IMR-90 (cell line): ENCODE measurements at regions not wholly inside any gene's neighbourhood (a gene's known extent, or its start where the extent isn't known, plus 50 kb on each side); places are given as distances from the start of the nearest gene placed in this dataset.
A peak's percentile ranks its signal among the peaks of the same experiment; 100 is the strongest.

Experiments used
- ATAC-seq: fragments of 200-7000 bp; cut with Tn5 transposase; 2 replicates; pipeline ENCODE4 v1.9.1; 2020; ENCODE audit warnings: low read depth, mild to moderate bottlenecking, moderate library complexity
- BruUV-seq: library from RNA; stranded (reverse); fragments of 400-500 nt; replicated peaks from 2 replicates; lab custom pipeline; 2021; lab: Mats Ljungman, UMichigan
- CTCF ChIA-PET: fragments of 300-600 bp; formaldehyde crosslinking; extraction: SDS; loops from one replicate; lab custom pipeline; 2021; ENCODE audit warnings: antibody characterized with exemption; lab: Yijun Ruan, JAX
- POLR2A ChIA-PET: fragments of 300-600 bp; sonication (Branson Sonifier 250); formaldehyde crosslinking; loops from one replicate; lab custom pipeline; 2022; ENCODE audit warnings: antibody characterized with exemption; ENCODE audit not compliant: unreplicated experiment; lab: Charles Lee
- DNase-seq: peaks from one replicate; pipeline ENCODE4 v3.0.0; 2013
- H2AFZ ChIP-seq: replicated peaks from 2 replicates; pipeline ENCODE3; 2013; ENCODE audit warnings: low read length, mild to moderate bottlenecking; ENCODE audit not compliant: poor library complexity
- H2AK5ac ChIP-seq: 2 replicates; pipeline ENCODE4 v1.6.1; 2013; ENCODE audit warnings: low read depth, low read length, inconsistent platforms
- H2AK9ac ChIP-seq: replicated peaks from 2 replicates; pipeline ENCODE3; 2013; ENCODE audit warnings: mild to moderate bottlenecking, low read depth, low read length, moderate library complexity; ENCODE audit not compliant: poor library complexity
- H2BK120ac ChIP-seq: 2 replicates; pipeline ENCODE4 v1.6.1; 2013; ENCODE audit warnings: low read depth, low read length, inconsistent platforms
- H2BK15ac ChIP-seq: 3 replicates; pipeline ENCODE4 v1.6.1; 2013; ENCODE audit warnings: low read depth, low read length, inconsistent platforms
- H2BK20ac ChIP-seq: 2 replicates; pipeline ENCODE4 v1.6.1; 2013; ENCODE audit warnings: low read depth, mild to moderate bottlenecking, inconsistent platforms, low read length, moderate library complexity
- H2BK5ac ChIP-seq: 2 replicates; pipeline ENCODE4 v1.6.1; 2013; ENCODE audit warnings: mild to moderate bottlenecking, low read depth, low read length, inconsistent platforms; ENCODE audit not compliant: poor library complexity, severe bottlenecking
- H3K14ac ChIP-seq: replicated peaks from 2 replicates; pipeline ENCODE4 v1.6.1; 2013; ENCODE audit warnings: low read depth, low read length, inconsistent platforms
- H3K18ac ChIP-seq: 2 replicates; pipeline ENCODE4 v1.6.1; 2013; ENCODE audit warnings: low read depth, low read length, control low read depth
- H3K23ac ChIP-seq: 2 replicates; pipeline ENCODE4 v1.6.1; 2013; ENCODE audit warnings: low read depth, low read length, inconsistent platforms
- H3K27ac ChIP-seq: 2 replicates; pipeline ENCODE4 v1.5.1; 2013; ENCODE audit warnings: mild to moderate bottlenecking, control low read depth, low read length; ENCODE audit not compliant: insufficient read depth
- H3K27me3 ChIP-seq: 2 replicates; pipeline ENCODE4 v1.6.1; 2013; ENCODE audit warnings: low read length; ENCODE audit not compliant: control insufficient read depth, insufficient read depth
- H3K36me3 ChIP-seq: 2 replicates; pipeline ENCODE4 v1.6.1; 2013; ENCODE audit warnings: low read length, mixed read lengths; ENCODE audit not compliant: control insufficient read depth, insufficient read depth
- H3K4ac ChIP-seq: 2 replicates; pipeline ENCODE4 v1.6.1; 2013; ENCODE audit warnings: low read depth, low read length, inconsistent platforms
- H3K4me1 ChIP-seq: 2 replicates; pipeline ENCODE4 v1.6.1; 2013; ENCODE audit warnings: low read length, mixed read lengths; ENCODE audit not compliant: control insufficient read depth, insufficient read depth
- H3K4me2 ChIP-seq: 2 replicates; pipeline ENCODE4 v1.6.1; 2013; ENCODE audit warnings: low read depth, mild to moderate bottlenecking, control low read depth, low read length, moderate library complexity
- H3K4me3 ChIP-seq: 2 replicates; pipeline ENCODE4 v1.5.1; 2013; ENCODE audit warnings: low read depth, mild to moderate bottlenecking, control low read depth, low read length, moderate library complexity; ENCODE audit not compliant: insufficient read depth
- H3K56ac ChIP-seq: 2 replicates; pipeline ENCODE4 v1.6.1; 2013; ENCODE audit warnings: low read length, inconsistent platforms; ENCODE audit not compliant: insufficient read depth; ENCODE audit errors: extremely low read depth
- H3K79me1 ChIP-seq, 2 experiments: 2 replicates each; pipeline ENCODE4 v1.6.1; 2013; ENCODE audit warnings: low read length in 2 of 2, inconsistent platforms in 1 of 2, low read depth in 1 of 2
- H3K9ac ChIP-seq: 2 replicates; pipeline ENCODE4 v1.6.1; 2013; ENCODE audit warnings: low read depth, low read length, control low read depth
- H3K9me1 ChIP-seq: 2 replicates; pipeline ENCODE4 v1.6.1; 2013; ENCODE audit warnings: low read length, inconsistent platforms; ENCODE audit not compliant: insufficient read depth
- H3K9me3 ChIP-seq: 2 replicates; pipeline ENCODE4 v1.6.1; 2013; ENCODE audit warnings: low read length; ENCODE audit not compliant: control insufficient read depth, insufficient read depth
- H4K20me1 ChIP-seq: 2 replicates; pipeline ENCODE4 v1.6.1; 2013; ENCODE audit warnings: low read length, inconsistent platforms; ENCODE audit not compliant: insufficient read depth
- H4K5ac ChIP-seq: 2 replicates; pipeline ENCODE4 v1.6.1; 2013; ENCODE audit warnings: mild to moderate bottlenecking, low read depth, low read length, control low read depth
- H4K8ac ChIP-seq, 2 experiments: 2 replicates each; pipeline ENCODE4 v1.6.1; 2013; ENCODE audit warnings: low read depth in 2 of 2, low read length in 2 of 2, control low read depth in 1 of 2, inconsistent platforms in 1 of 2
- H4K91ac ChIP-seq: 2 replicates; pipeline ENCODE4 v1.6.1; 2013; ENCODE audit warnings: low read depth, low read length, inconsistent platforms; ENCODE audit not compliant: insufficient read depth
- CHD1 ChIP-seq: IDR thresholded peaks from 2 replicates; pipeline ENCODE4 v1.6.1; 2012; ENCODE audit warnings: low read depth, low read length, improper control_type of control experiment
- FOS ChIP-seq: fragments of 150-350 bp; IDR thresholded peaks from 2 replicates; pipeline ENCODE4 v1.6.1; 2016; ENCODE audit warnings: low read depth, low read length
- MAZ ChIP-seq: IDR thresholded peaks from 2 replicates; pipeline ENCODE4 v1.6.1; 2012; ENCODE audit warnings: low read depth, mild to moderate bottlenecking, low read length, improper control_type of control experiment, moderate library complexity, borderline replicate concordance
- WGBS, 2 experiments: methylation state at CpG; one replicate each; pipeline versions ENCODE4 v1.1.5 to v1.1.7; 2013; ENCODE audit warnings: missing lambda C conversion rate in 2 of 2; ENCODE audit not compliant: insufficient read length in 1 of 2; ENCODE audit errors: extremely low coverage in 2 of 2; 5-methylcytosine and 5-hydroxymethylcytosine counted together
- dilution Hi-C: fragments of 300-500 bp; cut with HindIII; formaldehyde crosslinking; loops from one replicate; pipeline ENCODE4 v1.14.3; 2018; ENCODE audit warnings: low sequenced_read_pairs; ENCODE audit not compliant: unreplicated experiment
- in situ Hi-C: fragments of 300-500 bp; cut with MboI; formaldehyde crosslinking; loops from 3 replicates; pipeline ENCODE4 v1.14.3; 2019; ENCODE audit warnings: low sequenced_read_pairs, inconsistent platforms, mixed read lengths
- intact Hi-C: fragments of 100-400 bp; cut with micrococcal nuclease; formaldehyde crosslinking; loops from 2 replicates; pipeline ENCODE4 v1.10.0; 2022

DNA sequence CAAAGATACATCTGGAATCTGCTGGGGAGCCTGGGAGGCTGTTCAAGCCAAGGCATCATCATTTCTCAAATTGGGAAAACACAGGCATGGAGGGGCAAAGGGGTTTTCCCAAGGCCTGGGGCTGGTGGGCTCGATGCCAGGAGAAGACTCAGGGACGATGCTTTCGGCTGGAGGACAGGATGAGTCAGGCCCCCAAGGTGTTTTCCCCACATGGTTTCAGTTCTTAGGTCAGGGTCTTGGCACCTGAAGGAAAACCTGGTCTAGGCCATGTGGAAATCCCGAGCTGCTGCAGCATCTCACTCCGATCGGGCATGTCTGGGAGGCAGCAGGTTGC, 348.1 kb downstream of the CDC5L start:
- no peak overlapping the region for H3K4ac ChIP-seq
- H2AK9ac ChIP-seq = no peak overlapping the region
- DNase-seq = peak; percentile 42
- H3K18ac ChIP-seq = no peak overlapping the region
- H4K91ac ChIP-seq = no peak overlapping the region
- CTCF ChIA-PET = no interaction called here
- no TSS peak for BruUV-seq
- H2AK5ac ChIP-seq = no peak overlapping the region
- ATAC-seq = no peak
- no peaks in the 10 kb centered on the region for H3K9me3 ChIP-seq
- no peak overlapping the region for H3K56ac ChIP-seq
- dilution Hi-C loops (no loop called here), intact Hi-C loops (no loop called here), in situ Hi-C loops (no loop called here)
- no peak overlapping the region for H2AFZ ChIP-seq
- no peak overlapping the region for H2BK20ac ChIP-seq
- H3K4me2 ChIP-seq = no peak overlapping the region
- WGBS, 2 experiments = 24% methylated on average over 3 of the region's 6 CpGs; no CpG with 5 or more reads in 1 of the 2 experiments
- no peak overlapping the region for H3K9ac ChIP-seq
- peaks cover 21% of the 10 kb centered on the region for H3K27me3 ChIP-seq
- no peak overlapping the region for H3K4me3 ChIP-seq
- no peak overlapping the region for H3K27ac ChIP-seq
- POLR2A ChIA-PET = no interaction called here
- H3K23ac ChIP-seq = no peak overlapping the region
- H3K4me1 ChIP-seq = peaks cover 18% of the 10 kb centered on the region
- no peak overlapping the region for H2BK120ac ChIP-seq
- H4K5ac ChIP-seq = no peak overlapping the region
- H2BK15ac ChIP-seq = no peak overlapping the region
- TF ChIP-seq FOS = 0 out of 2 replicates have a peak, but pooled peaks have one; percentile 14
- no peak for TF ChIP-seq MAZ
- no peak for TF ChIP-seq CHD1
- H3K14ac ChIP-seq = no peak overlapping the region
- no peaks in the 10 kb centered on the region for H3K79me1 ChIP-seq
- H4K20me1 ChIP-seq = peaks cover 8% of the 10 kb centered on the region; the same call in 1 of the 2 replicates
- H2BK5ac ChIP-seq = no peak overlapping the region
- H3K36me3 ChIP-seq = no peaks in the 10 kb centered on the region
- H4K8ac ChIP-seq = no peak overlapping the region
- H3K9me1 ChIP-seq = peaks cover 4% of the 10 kb centered on the region
